Activated CD4-positive, alpha-beta T cell treated with anti-CD3 and anti-CD28 coated beads for 4 hours (primary cell): ENCODE measurements at regions not wholly inside any gene's neighbourhood (a gene's known extent, or its start where the extent isn't known, plus 50 kb on each side); places are given as distances from the start of the nearest gene placed in this dataset.

Source experiments
- DNase-seq, 2 donors: peaks; one replicate each; pipeline ENCODE4 v3.0.0-alpha.2; 2020

- no peak for DNase-seq
Observed at GRCh38 chr2:22810602-22811001, 574.4 kb upstream of the KLHL29 start.

DNA sequence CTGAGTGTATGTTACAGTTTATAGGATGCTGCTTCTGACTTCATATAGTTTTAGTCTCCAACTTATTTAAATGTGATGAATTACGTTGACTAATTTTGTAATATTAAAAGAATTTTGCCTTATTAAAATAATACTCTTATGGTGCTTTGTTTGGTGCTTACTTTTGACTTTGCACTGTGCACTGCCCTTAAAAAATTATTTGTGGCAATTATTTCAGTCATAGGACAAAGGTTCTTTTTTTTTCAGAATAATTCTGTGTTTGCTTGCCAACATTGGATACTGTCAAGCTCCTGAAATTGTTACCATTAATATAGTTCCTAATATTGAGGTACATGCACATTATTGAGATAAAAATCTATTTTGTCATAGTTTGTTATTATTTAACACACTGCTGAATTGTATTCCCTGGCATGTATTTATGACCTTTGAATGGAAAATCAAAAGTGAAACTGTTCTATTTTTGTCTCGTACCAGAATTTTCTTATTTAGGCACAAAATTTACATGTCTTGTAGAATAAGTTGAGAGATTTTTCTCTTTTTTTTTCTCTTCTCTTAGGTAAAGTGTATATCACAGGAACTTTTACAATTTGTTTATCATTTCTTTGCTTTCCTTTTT is 572.8 kb upstream of the KLHL29 start:
- DNase-seq, result no peak

DNA sequence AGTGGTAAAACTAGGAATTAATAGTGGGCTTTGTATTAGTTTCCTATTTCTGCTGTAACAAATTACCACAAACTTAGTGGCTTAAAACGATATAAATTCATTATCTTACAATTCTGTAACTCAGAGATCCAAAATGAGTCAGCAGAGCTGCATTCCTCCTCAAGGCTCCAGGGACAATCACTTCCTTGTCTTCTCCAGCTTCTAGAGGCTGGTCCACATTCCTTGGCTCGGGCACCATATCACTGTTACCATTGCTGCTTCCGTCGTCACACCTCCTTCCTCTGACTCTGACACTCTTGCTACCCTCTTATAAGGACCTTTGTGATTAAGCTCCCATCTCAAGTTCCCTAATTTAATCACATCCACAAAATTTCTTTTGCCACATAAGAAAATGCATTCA is 567.8 kb upstream of the KLHL29 start:
- DNase-seq, result no peak

DNA sequence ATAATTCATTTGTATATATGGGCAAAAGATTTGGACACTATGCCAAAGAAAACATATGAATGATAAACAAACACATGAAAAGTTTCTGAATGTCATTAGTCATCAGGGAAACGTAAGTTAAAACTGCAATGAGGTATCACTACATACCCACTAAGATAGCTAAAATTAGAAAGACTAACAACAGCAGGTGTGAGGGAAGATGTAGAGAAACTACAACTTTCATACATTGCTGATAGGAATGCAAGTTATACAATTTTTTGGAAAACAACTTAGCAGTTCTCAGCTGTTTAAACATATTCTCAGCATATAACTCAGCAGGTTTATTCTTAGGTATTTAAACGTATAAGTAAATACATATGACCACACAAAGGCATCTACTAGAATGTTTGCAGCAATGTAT is 563.5 kb upstream of the KLHL29 start:
- DNase-seq, result no peak

DNA sequence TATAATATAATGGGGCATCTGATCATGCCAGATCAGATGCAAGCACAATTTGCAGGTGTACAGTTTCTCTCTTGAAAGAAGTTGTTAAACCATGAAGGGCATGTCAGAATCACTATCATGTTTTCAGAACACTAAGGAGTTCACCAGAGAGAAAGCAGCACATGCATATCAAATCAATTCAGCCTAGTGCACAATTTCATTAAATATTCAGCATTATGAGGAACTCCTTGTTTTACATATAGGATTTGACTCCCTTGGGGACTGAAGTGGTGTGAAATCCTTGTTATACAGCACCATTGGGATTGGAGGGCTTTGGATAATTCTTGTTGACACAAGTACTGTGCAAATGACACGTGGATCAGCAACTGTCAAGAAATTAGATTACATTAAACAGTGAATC is 562.1 kb upstream of the KLHL29 start:
- no peak for DNase-seq

GRCh38 chr2:22824618-22825017 is 560.4 kb upstream of the KLHL29 start:
- DNase-seq, result no peak

DNA sequence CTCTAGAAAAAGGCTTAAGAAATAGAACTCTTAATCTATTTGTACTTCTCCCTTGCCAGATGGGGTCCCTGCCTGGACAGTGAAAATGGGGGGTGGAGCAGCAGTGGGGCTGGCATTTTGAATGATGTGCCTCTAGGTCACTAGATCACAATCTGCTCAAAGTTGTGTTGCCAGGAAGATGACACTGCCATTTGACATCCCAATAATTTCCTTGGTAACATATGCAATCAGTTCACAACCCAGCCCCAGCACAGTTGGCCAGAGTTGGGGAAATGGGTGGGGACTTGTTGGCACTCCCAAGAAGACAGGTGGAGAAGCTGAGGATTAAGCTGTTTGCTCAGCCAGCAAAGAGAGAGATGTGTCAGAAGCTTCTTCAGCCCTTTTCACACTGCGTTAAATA is 558.3 kb upstream of the KLHL29 start:
- DNase-seq, result no peak

- DNase-seq, result no peak
Observed at GRCh38 chr2:22829791-22830190, 555.2 kb upstream of the KLHL29 start.

GRCh38 chr2:22832196-22832595 is 552.8 kb upstream of the KLHL29 start:
- DNase-seq, result no peak

- DNase-seq, result no peak
Observed at GRCh38 chr2:22838461-22838860, 546.5 kb upstream of the KLHL29 start.

DNA sequence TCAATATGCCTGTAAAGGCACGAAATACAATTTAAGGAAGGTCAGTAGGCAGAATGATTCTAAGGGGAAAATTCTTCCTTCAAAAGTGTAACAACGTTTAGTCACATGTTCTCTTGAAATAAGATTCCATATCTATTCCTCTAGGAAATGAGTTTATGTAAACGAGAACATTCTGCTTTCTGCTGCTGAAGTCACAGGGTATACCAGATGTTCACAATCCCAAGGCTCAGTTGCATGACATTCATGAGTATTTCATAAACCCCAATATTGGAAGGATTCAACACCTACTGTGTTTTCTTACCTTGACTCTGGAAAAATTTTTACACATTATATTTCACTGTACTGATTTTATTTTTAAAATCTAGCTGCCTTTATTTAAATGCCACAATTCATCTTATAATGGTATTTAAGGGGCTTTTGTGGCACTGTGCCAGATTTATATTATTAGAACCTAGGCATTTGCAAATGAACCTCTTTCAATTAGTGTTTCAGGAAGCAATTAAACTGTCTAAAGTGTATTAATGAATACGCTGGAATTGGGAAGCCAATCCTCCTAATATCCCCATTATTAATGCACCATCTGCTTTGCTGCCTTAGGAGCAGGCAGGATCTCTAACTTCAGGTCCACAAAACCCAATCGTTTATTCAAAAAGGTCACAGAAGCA is 542.6 kb upstream of the KLHL29 start:
- no peak for DNase-seq

- no peak for DNase-seq
Observed at GRCh38 chr2:22843919-22844537, 541.0 kb upstream of the KLHL29 start.

- no peak for DNase-seq
Observed at GRCh38 chr2:22850310-22850709, 534.7 kb upstream of the KLHL29 start.

DNA sequence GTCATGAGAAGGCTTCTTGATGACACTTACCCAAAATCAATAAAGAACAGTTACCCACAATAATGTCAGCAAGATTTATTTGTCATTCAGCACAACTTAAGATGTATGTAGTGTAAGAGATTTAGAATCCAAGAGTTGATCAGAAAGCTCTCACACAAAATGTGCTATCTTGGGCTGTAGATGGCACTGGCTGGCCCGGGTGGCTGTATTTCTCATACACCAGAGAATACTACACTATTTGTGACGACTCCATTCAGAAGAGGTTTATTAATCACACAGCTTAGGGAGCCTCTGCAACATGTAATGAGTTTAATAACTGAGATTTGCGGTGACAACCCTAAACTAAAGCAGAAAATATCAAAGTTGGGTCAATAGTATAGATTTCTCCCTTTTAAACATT is 530.4 kb upstream of the KLHL29 start:
- DNase-seq, result no peak

- DNase-seq, result no peak
Observed at GRCh38 chr2:22855081-22855480, 529.9 kb upstream of the KLHL29 start.

DNA sequence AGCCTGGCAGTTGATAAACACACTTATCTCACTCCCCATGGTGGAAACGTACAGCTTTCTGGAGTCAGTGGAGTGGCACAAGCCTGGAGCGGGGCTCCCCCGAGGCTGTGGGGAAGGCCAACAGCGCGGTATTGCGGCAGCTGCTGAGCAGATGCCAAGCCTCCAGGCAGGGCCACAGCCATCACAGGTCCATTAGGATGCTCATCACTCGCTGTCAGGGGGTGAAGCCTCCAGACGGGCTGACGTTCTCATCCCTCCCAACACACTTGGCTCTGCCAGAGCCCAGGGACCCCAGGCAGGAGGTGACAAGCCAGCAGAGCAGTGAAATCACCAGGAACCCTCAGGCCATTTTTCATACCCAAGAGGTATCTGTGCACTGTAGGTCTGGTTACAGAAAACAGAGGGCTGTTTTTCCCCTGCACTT is 529.2 kb upstream of the KLHL29 start:
- DNase-seq, result no peak

DNA sequence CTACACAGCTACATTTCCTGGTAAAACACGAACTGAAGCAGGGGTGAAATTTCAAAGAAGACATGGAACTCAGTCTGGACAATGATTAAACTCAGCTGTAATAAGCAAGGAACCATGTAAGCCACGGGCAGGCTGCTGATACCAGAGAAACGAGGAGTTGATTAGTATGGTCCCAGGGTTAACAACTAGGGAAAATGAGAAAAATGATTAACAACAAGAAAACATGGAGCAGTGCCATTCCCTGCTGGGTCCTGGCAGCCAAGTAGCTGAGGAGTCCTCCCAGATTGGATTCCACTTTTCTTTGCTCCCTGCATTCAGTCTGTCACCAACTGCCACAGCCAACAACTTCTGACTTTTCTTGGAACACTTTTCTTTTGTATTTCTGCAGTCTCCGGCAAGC is 517.0 kb upstream of the KLHL29 start:
- DNase-seq, result no peak

- no peak for DNase-seq
Observed at GRCh38 chr2:22878121-22878520, 506.9 kb upstream of the KLHL29 start.

GRCh38 chr2:22879009-22879863 is 505.7 kb upstream of the KLHL29 start:
- DNase-seq, result no peak

DNA sequence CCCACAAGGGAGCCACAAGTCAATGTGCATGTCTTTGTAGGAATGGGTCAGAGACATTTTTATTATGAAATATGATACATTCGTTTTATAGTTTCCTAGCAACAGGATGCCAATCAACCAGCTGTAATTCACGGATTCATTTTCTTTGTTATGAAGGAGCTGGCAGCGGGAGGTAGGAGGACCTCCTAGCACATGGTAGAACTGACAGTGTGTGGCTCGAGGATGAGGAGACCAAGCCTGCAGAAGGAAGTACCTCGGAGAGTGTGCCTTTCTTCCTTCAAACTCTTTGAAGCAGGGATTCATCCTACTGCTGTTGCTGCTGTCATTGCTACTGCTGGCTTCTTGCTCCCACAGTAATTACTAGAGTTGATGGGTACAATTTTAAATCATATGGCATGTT is 504.8 kb upstream of the KLHL29 start:
- DNase-seq, result no peak

DNA sequence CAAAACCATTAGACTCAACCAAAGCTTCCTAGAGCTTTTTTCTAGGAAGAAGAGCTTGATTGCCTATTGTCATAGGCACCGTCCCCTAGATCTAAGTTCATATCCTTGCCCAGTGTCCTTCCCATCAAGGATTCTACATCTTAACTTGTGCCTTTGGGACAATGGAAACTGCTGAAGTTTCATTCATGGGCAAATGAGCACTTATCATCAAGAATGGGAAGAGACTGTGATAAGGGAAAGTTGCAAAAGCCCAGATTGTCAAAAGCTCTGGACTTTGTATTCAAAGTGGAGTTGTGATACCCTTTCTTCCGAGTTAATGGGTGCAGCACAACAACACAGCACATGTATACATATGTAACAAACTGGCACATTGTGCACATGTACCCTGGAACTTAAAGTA is 503.0 kb upstream of the KLHL29 start:
- DNase-seq, result no peak

DNA sequence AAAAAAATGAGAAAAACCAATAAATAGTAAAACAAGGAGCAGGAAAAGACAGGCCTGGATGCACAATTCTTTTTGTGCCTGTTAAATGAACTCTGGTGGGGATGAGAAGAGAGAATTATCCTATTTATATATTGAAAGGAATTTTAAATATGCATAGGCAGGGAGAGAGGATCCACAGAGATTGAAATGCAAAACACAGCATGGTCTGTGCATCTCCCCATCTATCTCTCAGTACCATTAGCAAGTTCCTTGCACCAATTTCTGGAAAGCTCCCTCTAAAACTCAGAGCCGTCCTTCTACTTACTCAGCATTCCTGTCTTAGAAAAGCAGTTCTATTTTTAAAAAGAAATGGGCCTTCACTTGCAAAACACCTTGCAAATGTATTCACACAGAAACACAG is 502.3 kb upstream of the KLHL29 start:
- no peak for DNase-seq

DNA sequence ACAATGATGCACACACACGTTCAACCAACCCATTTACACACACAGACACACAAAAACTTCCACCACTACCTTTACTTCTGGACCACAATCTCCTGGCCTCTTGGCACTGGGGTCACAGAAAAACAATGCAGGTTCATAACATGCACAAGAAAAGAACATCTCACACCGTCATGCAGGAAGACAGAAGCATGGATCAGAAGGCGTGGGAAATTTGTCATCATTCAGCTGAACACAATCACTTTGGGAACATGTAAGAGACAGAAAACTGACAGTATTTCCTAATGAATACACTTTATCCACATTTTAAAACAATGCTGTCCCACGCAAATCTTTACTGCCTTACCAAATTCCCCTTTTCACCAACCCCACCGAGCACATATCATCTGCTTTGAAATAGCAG is 501.9 kb upstream of the KLHL29 start:
- DNase-seq, result no peak

DNA sequence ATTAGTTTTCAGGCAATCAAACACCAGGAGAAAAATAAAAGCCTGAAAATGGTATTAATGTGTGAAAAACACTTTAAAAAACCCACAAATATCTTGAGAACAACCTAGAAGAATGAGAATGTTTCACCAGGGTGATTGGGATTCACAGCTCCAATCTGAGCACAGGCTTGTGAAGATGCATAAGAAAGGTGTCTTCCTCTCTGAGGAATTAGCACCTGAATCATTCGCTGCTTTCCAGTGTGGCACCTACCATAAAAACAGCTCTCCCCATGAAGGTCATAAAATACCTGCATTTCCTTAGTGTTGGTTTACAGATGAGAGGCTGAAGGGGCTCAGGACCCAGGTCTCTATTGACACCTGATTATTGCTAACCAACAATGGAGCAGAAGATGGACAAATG is 499.7 kb upstream of the KLHL29 start:
- no peak for DNase-seq
